SK-N-SH (cell line): ENCODE measurements at regions not wholly inside any gene's neighbourhood (a gene's known extent, or its start where the extent isn't known, plus 50 kb on each side); places are given as distances from the start of the nearest gene placed in this dataset.

Source experiments
- CTCF ChIA-PET: fragments of 300-600, 350-600 bp; formaldehyde crosslinking; extraction: SDS; loops from one replicate; lab custom pipeline; 2021; lab: Yijun Ruan, JAX
- POLR2A ChIA-PET: fragments of 350-600 bp; sonication (Branson Sonifier 250); formaldehyde crosslinking; extraction: SDS; loops from one replicate; lab custom pipeline; 2020; ENCODE audit warnings: antibody characterized with exemption, inconsistent platforms; lab: Yijun Ruan, JAX
- DNase-seq: peaks from one replicate; pipeline ENCODE4 v3.0.0; 2012
- H2AFZ ChIP-seq: fragments of 200-600 bp; sonication (generic); 2 replicates; pipeline ENCODE4 v1.8.1; 2016; ENCODE audit warnings: antibody characterized with exemption, mild to moderate bottlenecking, low read depth
- H3F3A ChIP-seq: fragments of 200-600 bp; sonication (generic); replicated peaks from 2 replicates; pipeline ENCODE3; 2016; ENCODE audit warnings: antibody characterized with exemption, mild to moderate bottlenecking; ENCODE audit not compliant: insufficient read depth
- H3K27ac ChIP-seq, 2 experiments: fragments of 200-500 bp in 1 of 2; fragments of 200-600 bp in 1 of 2; sonication (Bioruptor generic) in 1 of 2; sonication (generic), shearing (Covaris generic) in 1 of 2; 2 replicates each; pipeline versions ENCODE4 v1.5.1 to v1.6.1; 2014 to 2016; ENCODE audit warnings: low read depth in 2 of 2, inconsistent platforms in 1 of 2, low read length in 1 of 2, mild to moderate bottlenecking in 1 of 2, mixed read lengths in 1 of 2
- H3K27me3 ChIP-seq: fragments of 200-600 bp; sonication (generic), shearing (Covaris generic); 2 replicates; pipeline ENCODE4 v1.6.1; 2016; ENCODE audit warnings: mixed run types; ENCODE audit not compliant: insufficient read depth
- H3K36me3 ChIP-seq, 2 experiments: fragments of 200-500 bp in 1 of 2; fragments of 200-600 bp in 1 of 2; sonication (Bioruptor generic) in 1 of 2; sonication (generic) in 1 of 2; replicated peaks in 1 of 2; 2 replicates each; pipeline versions ENCODE3 to v1.5.1; 2014 to 2016; ENCODE audit warnings: low read length in 1 of 2, mild to moderate bottlenecking in 1 of 2; ENCODE audit not compliant: insufficient read depth in 2 of 2, control insufficient read depth in 1 of 2
- H3K4me1 ChIP-seq, 2 experiments: fragments of 200-500 bp in 1 of 2; fragments of 200-600 bp in 1 of 2; sonication (Bioruptor generic) in 1 of 2; sonication (generic), shearing (Covaris generic) in 1 of 2; 2 replicates each; pipeline versions ENCODE4 v1.5.1 to v1.6.1; 2014 to 2016; ENCODE audit warnings: low read depth in 1 of 2, low read length in 1 of 2, mixed run types in 1 of 2; ENCODE audit not compliant: insufficient read depth in 2 of 2, control insufficient read depth in 1 of 2
- H3K4me2 ChIP-seq: fragments of 200-600 bp; sonication (generic), shearing (Covaris generic); 2 replicates; pipeline ENCODE4 v1.6.1; 2017; ENCODE audit warnings: mixed run types
- H3K4me3 ChIP-seq, 2 experiments: fragments of 200-500 bp in 1 of 2; fragments of 200-600 bp in 1 of 2; sonication (Bioruptor generic) in 1 of 2; sonication (generic), shearing (Covaris generic) in 1 of 2; 2 replicates each; pipeline versions ENCODE4 v1.5.1 to v1.8.1; 2014 to 2016; ENCODE audit warnings: low read depth in 2 of 2, inconsistent platforms in 1 of 2, low read length in 1 of 2, mild to moderate bottlenecking in 1 of 2, mixed read lengths in 1 of 2, moderate library complexity in 1 of 2
- H3K79me2 ChIP-seq: fragments of 200-600 bp; sonication (generic); 2 replicates; pipeline ENCODE4 v1.8.1; 2017; ENCODE audit warnings: mild to moderate bottlenecking; ENCODE audit not compliant: insufficient read depth
- H3K9ac ChIP-seq: fragments of 200-600 bp; sonication (generic); 2 replicates; pipeline ENCODE4 v1.6.1; 2017; ENCODE audit warnings: mixed run types
- H3K9me2 ChIP-seq: fragments of 200-600 bp; sonication (generic); 2 replicates; pipeline ENCODE4 v1.6.1; 2017; ENCODE audit warnings: mixed run types
- H3K9me3 ChIP-seq: fragments of 200-600 bp; sonication (generic); 2 replicates; pipeline ENCODE4 v1.6.1; 2017; ENCODE audit warnings: mixed run types, mild to moderate bottlenecking, moderate library complexity
- H4K20me1 ChIP-seq: fragments of 200-600 bp; sonication (generic); 2 replicates; pipeline ENCODE4 v1.6.1; 2017; ENCODE audit warnings: mild to moderate bottlenecking, mixed run types; ENCODE audit not compliant: insufficient read depth
- CHD2 ChIP-seq: fragments of 150-350 bp; IDR thresholded peaks from 2 replicates; pipeline ENCODE4 v1.6.1; 2018; ENCODE audit warnings: low read length; ENCODE audit not compliant: partially characterized antibody
- EP300 ChIP-seq, 2 experiments: IDR thresholded peaks; 2 replicates each; pipeline versions ENCODE4 v1.4.0 to v1.6.1; 2012; ENCODE audit warnings: borderline replicate concordance in 1 of 2, low read depth in 1 of 2, low read length in 1 of 2
- EZH2phosphoT487 ChIP-seq: fragments of 200-600 bp; sonication (generic); IDR thresholded peaks from 2 replicates; pipeline ENCODE4 v1.6.1; 2017; ENCODE audit warnings: low read depth, mixed run types, mild to moderate bottlenecking, antibody characterized with exemption, moderate library complexity, borderline replicate concordance
- FOSL2 ChIP-seq: IDR thresholded peaks from 2 replicates; pipeline ENCODE4 v1.4.0; 2012; ENCODE audit warnings: low read depth, mild to moderate bottlenecking, moderate library complexity, borderline replicate concordance
- FOXJ3 ChIP-seq: sonication (generic); formaldehyde crosslinking; IDR thresholded peaks from 2 replicates; pipeline ENCODE4 v1.5.1; 2020; ENCODE audit warnings: mild to moderate bottlenecking, missing genetic modification reagents
- FOXM1 ChIP-seq: IDR thresholded peaks from 2 replicates; pipeline ENCODE4 v1.4.0; 2012; ENCODE audit warnings: low read depth, mild to moderate bottlenecking
- GATA2 ChIP-seq: sonication (generic); formaldehyde crosslinking; IDR thresholded peaks from 2 replicates; pipeline ENCODE4 v1.5.0; 2020; ENCODE audit warnings: mild to moderate bottlenecking, missing genetic modification reagents
- JUND ChIP-seq: IDR thresholded peaks from 2 replicates; pipeline ENCODE4 v1.4.0; 2012
- MEF2A ChIP-seq: IDR thresholded peaks from 2 replicates; pipeline ENCODE4 v1.4.0; 2012; ENCODE audit warnings: low read depth, borderline replicate concordance
- NRF1 ChIP-seq: IDR thresholded peaks from 2 replicates; pipeline ENCODE4 v1.6.1; 2012; ENCODE audit warnings: low read depth, mild to moderate bottlenecking, low read length
- PBX3 ChIP-seq: IDR thresholded peaks from 2 replicates; pipeline ENCODE4; 2012
- POLR2AphosphoS5 ChIP-seq: IDR thresholded peaks from 2 replicates; pipeline ENCODE4 v1.6.1; 2012; ENCODE audit warnings: low read depth, low read length
- TAF1 ChIP-seq: IDR thresholded peaks from 2 replicates; pipeline ENCODE4 v1.6.1; 2012; ENCODE audit warnings: low read depth, mild to moderate bottlenecking, low read length, moderate library complexity, borderline replicate concordance
- TCF12 ChIP-seq: IDR thresholded peaks from 2 replicates; pipeline ENCODE4 v1.4.0; 2012
- ZBTB33 ChIP-seq: IDR thresholded peaks from 2 replicates; pipeline ENCODE4 v1.4.0; 2012; ENCODE audit warnings: low read depth, borderline replicate concordance
- WGBS: methylation state at CpG from one replicate; pipeline ENCODE4 v1.1.6; 2017; ENCODE audit warnings: low lambda C conversion rate; 5-methylcytosine and 5-hydroxymethylcytosine counted together
- TF ChIP-seq, protein P1 (sequence below): fragments of 150-350 bp; IDR thresholded peaks from 2 replicates; pipeline ENCODE4 v1.6.1; 2017; ENCODE audit warnings: antibody characterized with exemption, low read length, low read depth, borderline replicate concordance
- TF ChIP-seq, protein P2 (sequence below): fragments of 150-350 bp; IDR thresholded peaks from 2 replicates; pipeline ENCODE4 v1.6.1; 2016; ENCODE audit warnings: mild to moderate bottlenecking, low read depth, low read length

- TF ChIP-seq ZBTB33 (no peak), FOXJ3 (CRISPR knock-in tag) (no peak), FOXM1 (no peak), PBX3 (no peak), EP300 (IDR thresholded peaks at IDR 0.05; ENCODE audit: borderline replicate concordance in 1 of 2, low read depth in 1 of 2, low read length in 1 of 2) (no peak), EZH2phosphoT487 (no peak), CHD2 (no peak), TAF1 (no peak), MEF2A (no peak)
- TF ChIP-seq, protein P1, sequence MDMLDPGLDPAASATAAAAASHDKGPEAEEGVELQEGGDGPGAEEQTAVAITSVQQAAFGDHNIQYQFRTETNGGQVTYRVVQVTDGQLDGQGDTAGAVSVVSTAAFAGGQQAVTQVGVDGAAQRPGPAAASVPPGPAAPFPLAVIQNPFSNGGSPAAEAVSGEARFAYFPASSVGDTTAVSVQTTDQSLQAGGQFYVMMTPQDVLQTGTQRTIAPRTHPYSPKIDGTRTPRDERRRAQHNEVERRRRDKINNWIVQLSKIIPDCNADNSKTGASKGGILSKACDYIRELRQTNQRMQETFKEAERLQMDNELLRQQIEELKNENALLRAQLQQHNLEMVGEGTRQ = no peak
- TF ChIP-seq, protein P2, sequence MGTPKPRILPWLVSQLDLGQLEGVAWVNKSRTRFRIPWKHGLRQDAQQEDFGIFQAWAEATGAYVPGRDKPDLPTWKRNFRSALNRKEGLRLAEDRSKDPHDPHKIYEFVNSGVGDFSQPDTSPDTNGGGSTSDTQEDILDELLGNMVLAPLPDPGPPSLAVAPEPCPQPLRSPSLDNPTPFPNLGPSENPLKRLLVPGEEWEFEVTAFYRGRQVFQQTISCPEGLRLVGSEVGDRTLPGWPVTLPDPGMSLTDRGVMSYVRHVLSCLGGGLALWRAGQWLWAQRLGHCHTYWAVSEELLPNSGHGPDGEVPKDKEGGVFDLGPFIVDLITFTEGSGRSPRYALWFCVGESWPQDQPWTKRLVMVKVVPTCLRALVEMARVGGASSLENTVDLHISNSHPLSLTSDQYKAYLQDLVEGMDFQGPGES = no peak
These were observed 810.4 kb upstream of the SLC10A2 start (continued) for GRCh38 chr13:103876571-103876970.

DNA sequence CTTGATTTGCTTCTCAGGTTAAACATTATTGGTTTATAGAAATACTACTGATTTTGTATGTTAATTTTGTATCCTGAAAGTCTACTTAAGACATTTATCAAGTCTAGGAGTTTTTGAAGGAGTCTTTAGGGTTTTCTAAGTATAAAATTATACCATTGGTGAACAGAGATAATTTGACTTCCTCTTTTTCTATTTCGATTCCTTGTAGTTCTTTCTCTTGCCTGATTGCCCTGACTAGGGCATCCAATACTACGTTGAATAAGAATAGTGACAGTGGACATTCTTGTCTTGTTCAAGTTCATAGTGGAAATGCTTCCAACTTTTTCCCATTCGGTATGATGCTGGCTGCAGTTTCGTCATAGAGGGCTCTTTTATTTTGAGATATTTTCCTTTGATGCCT is 807.5 kb upstream of the SLC10A2 start:
- no peak overlapping the region for H3K27ac ChIP-seq
- H3K4me2 ChIP-seq = no peak overlapping the region
- no peaks in the 10 kb centered on the region for H3K9me2 ChIP-seq
- no peaks in the 10 kb centered on the region for H3K27me3 ChIP-seq
- no peaks in the 10 kb centered on the region for H4K20me1 ChIP-seq
- H3K4me1 ChIP-seq = no peaks in the 10 kb centered on the region
- H3K9ac ChIP-seq = no peak overlapping the region
- no peak for DNase-seq
- H3F3A ChIP-seq = no peaks in the 10 kb centered on the region
- 42% methylated on average over 4 of the region's 4 CpGs for WGBS
- no peak overlapping the region for H2AFZ ChIP-seq
- no peaks in the 10 kb centered on the region for H3K36me3 ChIP-seq
- ChIA-PET POLR2A (no interaction called here), CTCF (no interaction called here)
- no peak for TF ChIP-seq TCF12
- no peak for TF ChIP-seq FOSL2
- TF ChIP-seq GATA2 = no peak
- no peak for TF ChIP-seq POLR2AphosphoS5
- no peak for TF ChIP-seq NRF1
- no peak for TF ChIP-seq ZBTB33
- TF ChIP-seq JUND = no peak
- no peak for TF ChIP-seq MEF2A
- no peak for TF ChIP-seq PBX3
- no peak for TF ChIP-seq CHD2
- no peaks in the 10 kb centered on the region for H3K79me2 ChIP-seq
- no peaks in the 10 kb centered on the region for H3K9me3 ChIP-seq
- no peak overlapping the region for H3K4me3 ChIP-seq
